RWPE1 (cell line): ENCODE measurements at regions not wholly inside any gene's neighbourhood (a gene's known extent, or its start where the extent isn't known, plus 50 kb on each side); places are given as distances from the start of the nearest gene placed in this dataset.

ENCODE experiments used
- CTCF ChIA-PET: fragments of 350-600 bp; sonication (Branson Sonifier 250); formaldehyde crosslinking; extraction: SDS; loops from one replicate; lab custom pipeline; 2021; lab: Yijun Ruan, JAX
- POLR2A ChIA-PET: fragments of 400-600 bp; formaldehyde crosslinking; extraction: SDS; loops from one replicate; lab custom pipeline; 2020; ENCODE audit warnings: antibody characterized with exemption; ENCODE audit not compliant: low non-redundant PET; lab: Yijun Ruan, JAX
- DNase-seq: peaks from one replicate; pipeline ENCODE4 v3.0.0; 2012; ENCODE audit warnings: low spot score
- H3K27ac ChIP-seq: fragments of 450-650 bp; 2 replicates; pipeline ENCODE4 v1.5.1; 2017
- CTCF ChIP-seq: fragments of 450-650 bp; conservative IDR thresholded peaks from 2 replicates; pipeline ENCODE4 v1.5.1; 2017; ENCODE audit warnings: low read depth, mild to moderate bottlenecking

- no peak for DNase-seq
- CTCF ChIA-PET, result no interaction called here
- no peak for TF ChIP-seq CTCF
- no peak overlapping the region for H3K27ac ChIP-seq
- POLR2A ChIA-PET, result no interaction called here
These were observed 577.4 kb downstream of the MED13L start for GRCh38 chr12:115700081-115700480.

- ChIA-PET CTCF (no interaction called here), POLR2A (no interaction called here)
- no peak for TF ChIP-seq CTCF
- no peak for DNase-seq
- no peak overlapping the region for H3K27ac ChIP-seq
These were observed 579.2 kb downstream of the MED13L start for GRCh38 chr12:115698257-115698656.

- DNase-seq, result no peak
- CTCF ChIA-PET, result interaction anchor here (0.7 kb wide), 1 partner anchor 1081 kb away, joined by 3 read pairs; no protein-coding TSS in a partner anchor
- H3K27ac ChIP-seq, result no peak overlapping the region
- TF ChIP-seq CTCF, result no peak
- POLR2A ChIA-PET, result interaction anchor here (0.6 kb wide), 1 partner anchor 992 kb away, joined by 3 read pairs; no protein-coding TSS in a partner anchor
These were observed 580.2 kb downstream of the MED13L start for GRCh38 chr12:115697340-115697739.

GRCh38 chr12:115694564-115694963 is 582.9 kb downstream of the MED13L start:
- ChIA-PET CTCF (interaction anchor here (0.6 kb wide), 1 partner anchor 1010 kb away, joined by 3 read pairs; no protein-coding TSS in a partner anchor), POLR2A (no interaction called here)

GRCh38 chr12:115693970-115694369 is 583.5 kb downstream of the MED13L start:
- ChIA-PET CTCF (no interaction called here), POLR2A (no interaction called here)
- H3K27ac ChIP-seq, result no peak overlapping the region
- no peak for DNase-seq
- no peak for TF ChIP-seq CTCF

More at GRCh38 chr12:115694564-115694963, 582.9 kb downstream of the MED13L start:
- no peak overlapping the region for H3K27ac ChIP-seq
- TF ChIP-seq CTCF, result no peak
- DNase-seq, result no peak

GRCh38 chr12:115691123-115691522 is 586.4 kb downstream of the MED13L start:
- TF ChIP-seq CTCF, result no peak
- DNase-seq, result no peak
- H3K27ac ChIP-seq, result no peak overlapping the region
- ChIA-PET CTCF (no interaction called here), POLR2A (no interaction called here)
